ENCODE measurements at regions not wholly inside any gene's neighbourhood (a gene's known extent, or its start where the extent isn't known, plus 50 kb on each side); places are given as distances from the start of the nearest gene placed in this dataset.
"Not testable (repeated sequence)": the region's sequence is repeated elsewhere in the genome, so short reads cannot be mapped to it uniquely, and the experiment has no call there.

DNA sequence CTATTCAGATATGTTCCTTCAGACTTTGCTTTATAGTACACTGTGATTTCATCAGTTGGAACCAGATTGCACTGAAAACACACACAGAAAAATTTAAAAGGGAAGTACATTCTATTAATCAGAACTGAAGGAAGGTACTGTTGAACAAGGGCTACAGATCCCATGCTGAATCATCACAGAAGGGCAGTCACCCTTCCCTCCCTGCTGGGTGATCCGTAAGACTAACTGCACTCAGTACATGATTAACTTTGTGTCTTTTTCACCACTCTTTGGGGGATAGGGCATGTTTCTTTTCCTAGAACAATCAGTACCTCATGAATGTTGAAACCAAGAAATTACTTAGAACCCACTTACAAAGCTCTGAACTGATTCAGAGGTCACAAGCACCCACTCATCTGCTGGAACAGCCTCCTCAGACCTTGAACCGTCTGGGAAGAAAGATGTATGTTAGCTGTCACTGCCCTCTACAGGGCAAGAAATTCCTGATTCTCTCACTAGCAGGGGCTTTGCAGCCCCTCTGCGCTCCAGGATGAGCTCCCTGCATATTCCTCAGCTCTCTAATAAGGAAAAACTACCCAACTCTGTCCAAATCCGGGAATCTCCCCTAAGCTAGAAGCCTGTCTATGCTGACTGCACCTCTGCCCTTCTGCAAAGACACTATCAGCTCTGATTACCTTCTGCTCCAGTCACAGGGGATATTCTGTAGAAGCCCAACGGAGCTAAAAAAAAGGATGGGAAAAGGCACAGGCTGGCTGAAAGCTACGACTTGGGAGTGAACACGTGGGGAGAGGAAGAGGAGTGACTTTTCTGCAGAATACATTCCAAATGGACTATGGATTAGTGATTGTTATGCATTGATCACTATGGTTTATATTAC is 51.0 kb downstream of the IARS1 start:
- Mint-ChIP-seq H3K9me3 (no peaks in the 10 kb centered on the region), H3K4me3 (no peak overlapping the region), H3K27ac (no peak overlapping the region), H3K27me3 (no peaks in the 10 kb centered on the region), H3K36me3 (ENCODE audit: insufficient read depth) (peaks cover 78% of the 10 kb centered on the region), H3K4me1 (ENCODE audit: low read depth in 2 of 2) (no peaks in the 10 kb centered on the region)
- DNase-seq (no peak), ATAC-seq (replicated peaks) (no peak)

DNA sequence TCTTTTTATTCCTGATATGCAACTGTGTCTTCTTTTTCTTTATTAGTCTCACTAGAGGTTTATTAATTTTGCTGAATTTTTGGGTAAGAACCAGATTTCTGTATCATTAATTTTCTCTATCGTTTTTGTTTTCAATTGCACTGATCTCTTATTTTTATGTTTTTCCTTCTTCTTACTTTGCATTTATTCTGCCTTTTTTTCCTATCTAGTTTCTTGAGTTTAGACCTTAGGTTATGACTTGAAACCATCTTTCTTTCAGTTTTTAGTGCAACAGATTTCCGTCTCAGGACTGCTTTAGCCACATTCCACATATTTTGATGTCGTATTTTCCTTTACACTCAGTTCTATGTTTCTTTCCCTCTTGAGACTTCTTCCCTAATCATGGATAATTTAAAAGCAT is 56.6 kb downstream of the IARS1 start:
- no peak for DNase-seq
- Mint-ChIP-seq H3K27ac (no peak overlapping the region), H3K27me3 (no peaks in the 10 kb centered on the region), H3K36me3 (ENCODE audit: insufficient read depth) (peaks cover 47% of the 10 kb centered on the region), H3K4me1 (ENCODE audit: low read depth in 2 of 2) (no peaks in the 10 kb centered on the region), H3K4me3 (no peak overlapping the region), H3K9me3 (no peaks in the 10 kb centered on the region)
- no peak for ATAC-seq (replicated peaks)

DNA sequence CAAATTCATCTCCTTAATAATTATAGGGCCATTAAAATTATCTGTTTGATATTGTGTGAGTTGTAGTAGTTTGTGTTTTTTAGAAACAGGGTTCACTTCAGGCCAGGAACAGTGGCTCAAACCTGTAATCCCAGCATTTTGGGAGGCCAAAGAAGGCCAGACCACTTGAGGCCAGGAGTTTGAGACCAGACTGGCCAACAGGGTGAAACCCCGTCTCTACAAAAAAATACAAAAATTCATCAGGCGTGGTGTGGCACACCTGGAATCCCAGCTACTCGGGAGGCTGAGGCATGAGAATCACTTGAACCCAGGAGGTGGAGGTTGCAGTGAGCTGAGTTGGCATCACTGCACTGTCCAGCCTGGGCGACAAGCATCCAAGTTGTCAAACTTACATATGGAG is 57.0 kb downstream of the IARS1 start:
- Mint-ChIP-seq H3K36me3 (ENCODE audit: insufficient read depth) (peaks cover 43% of the 10 kb centered on the region), H3K27me3 (no peaks in the 10 kb centered on the region), H3K4me3 (no peak overlapping the region), H3K4me1 (ENCODE audit: low read depth in 2 of 2) (no peaks in the 10 kb centered on the region), H3K9me3 (no peaks in the 10 kb centered on the region), H3K27ac (no peak overlapping the region)
- DNase-seq (no peak), ATAC-seq (replicated peaks) (no peak)

DNA sequence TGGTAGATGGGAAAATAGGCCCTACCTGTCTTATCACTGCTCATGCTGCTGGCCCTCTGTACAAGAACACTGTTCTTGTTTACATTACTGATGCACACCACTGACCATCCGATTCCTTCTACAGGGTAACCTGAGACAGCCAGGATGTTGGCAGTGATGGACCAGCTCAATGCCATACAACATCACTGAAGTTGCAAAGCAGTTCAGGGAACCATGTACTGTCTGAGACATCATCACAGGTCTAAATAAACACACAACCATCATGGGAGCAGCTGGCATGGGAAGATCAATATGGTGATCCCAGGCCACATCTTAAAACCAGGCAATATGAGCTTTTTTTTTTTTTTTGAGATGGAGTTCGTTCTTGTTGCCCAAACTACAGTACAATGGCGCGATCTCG is 59.0 kb downstream of the IARS1 start:
- no peaks in the 10 kb centered on the region for H3K4me1 Mint-ChIP-seq (ENCODE audit: low read depth in 2 of 2)
- peaks cover 23% of the 10 kb centered on the region for H3K36me3 Mint-ChIP-seq (ENCODE audit: insufficient read depth)
- no peaks in the 10 kb centered on the region for H3K9me3 Mint-ChIP-seq
- no peaks in the 10 kb centered on the region for H3K27me3 Mint-ChIP-seq
- DNase-seq, result no peak
- H3K27ac Mint-ChIP-seq, result no peak overlapping the region
- no peak overlapping the region for H3K4me3 Mint-ChIP-seq
- ATAC-seq (replicated peaks), result no peak

DNA sequence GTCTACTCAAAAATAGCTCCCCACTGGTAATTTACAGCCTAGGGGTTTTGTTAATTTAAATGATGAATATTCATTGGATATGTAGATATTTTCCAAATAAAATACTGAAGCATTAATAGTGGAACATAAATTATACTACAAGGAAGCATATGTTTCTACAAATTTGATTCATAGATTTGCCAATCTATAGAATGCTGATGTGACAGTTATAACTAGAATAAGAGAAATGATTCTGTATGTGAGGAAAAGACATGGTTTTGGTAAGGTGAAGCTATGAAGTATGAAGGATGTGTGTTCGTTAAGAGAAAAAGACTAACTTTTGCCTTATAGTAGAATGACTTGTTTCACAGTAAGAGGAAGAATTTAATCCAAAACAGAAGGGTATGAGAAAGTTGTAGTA is 61.3 kb downstream of the IARS1 start:
- Mint-ChIP-seq H3K9me3 (no peaks in the 10 kb centered on the region), H3K27ac (no peak overlapping the region), H3K27me3 (no peaks in the 10 kb centered on the region), H3K4me1 (ENCODE audit: low read depth in 2 of 2) (no peaks in the 10 kb centered on the region), H3K4me3 (no peak overlapping the region), H3K36me3 (ENCODE audit: insufficient read depth) (peaks cover 30% of the 10 kb centered on the region)
- ATAC-seq (replicated peaks) (no peak), DNase-seq (no peak)

DNA sequence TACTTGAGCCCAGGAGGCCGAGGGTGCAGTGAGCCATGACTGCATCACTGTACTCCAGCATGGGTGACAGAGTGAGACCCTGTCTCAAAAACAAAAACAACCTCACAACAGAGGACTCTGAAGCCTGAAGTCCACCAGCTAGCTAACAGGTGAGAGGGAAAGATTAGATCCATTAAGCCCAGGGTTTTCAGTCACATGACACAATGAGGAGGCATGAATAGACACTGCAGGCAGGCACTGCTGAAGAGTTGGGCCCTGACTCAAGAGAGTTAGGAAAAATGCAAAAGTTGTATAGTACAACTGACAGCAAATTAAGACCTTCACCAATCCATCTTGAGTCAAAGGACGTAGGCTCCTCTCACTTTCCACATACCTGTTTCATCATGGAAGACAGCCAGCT is 64.9 kb downstream of the IARS1 start:
- no peak overlapping the region for H3K4me3 Mint-ChIP-seq

DNA sequence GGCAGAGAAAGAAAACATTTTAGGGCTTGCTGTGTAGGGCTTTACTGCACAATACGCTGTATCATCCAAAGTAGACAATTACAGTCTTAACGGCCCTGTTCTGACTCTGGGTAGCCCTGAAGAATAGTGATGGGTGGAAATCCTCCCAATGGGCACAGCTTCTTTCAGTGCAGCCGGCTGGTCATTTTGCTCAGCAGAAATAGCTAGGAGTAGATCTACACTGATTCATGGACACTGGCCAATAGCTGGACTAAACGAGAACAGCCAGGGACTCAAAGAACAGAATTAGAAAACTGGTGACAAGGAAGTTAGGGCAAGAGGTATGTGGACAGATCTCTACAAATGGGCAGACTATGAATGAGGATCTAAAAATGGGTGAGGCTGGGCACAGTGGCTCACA is 69.3 kb downstream of the IARS1 start:
- no peaks in the 10 kb centered on the region for H3K9me3 Mint-ChIP-seq
- H3K27me3 Mint-ChIP-seq, result no peaks in the 10 kb centered on the region
- peaks cover 0 to 3% of the 10 kb centered on the region in 2 donors for H3K4me1 Mint-ChIP-seq (ENCODE audit: low read depth in 2 of 2)
- H3K27ac Mint-ChIP-seq, result peak overlapping the region in 1 of 2 donors; percentile 8
- no peak for DNase-seq
- peaks cover 56% of the 10 kb centered on the region for H3K36me3 Mint-ChIP-seq (ENCODE audit: insufficient read depth)
- no peak overlapping the region for H3K4me3 Mint-ChIP-seq
- ATAC-seq (replicated peaks), result no peak

More for the DNA sequence above, 64.9 kb downstream of the IARS1 start:
- H3K36me3 Mint-ChIP-seq (ENCODE audit: insufficient read depth), result peaks cover 34% of the 10 kb centered on the region
- no peaks in the 10 kb centered on the region for H3K27me3 Mint-ChIP-seq
- no peak overlapping the region for H3K27ac Mint-ChIP-seq
- H3K4me1 Mint-ChIP-seq (ENCODE audit: low read depth in 2 of 2), result peaks cover 0 to 3% of the 10 kb centered on the region in 2 donors
- DNase-seq (no peak), ATAC-seq (replicated peaks) (no peak)
- no peaks in the 10 kb centered on the region for H3K9me3 Mint-ChIP-seq

DNA sequence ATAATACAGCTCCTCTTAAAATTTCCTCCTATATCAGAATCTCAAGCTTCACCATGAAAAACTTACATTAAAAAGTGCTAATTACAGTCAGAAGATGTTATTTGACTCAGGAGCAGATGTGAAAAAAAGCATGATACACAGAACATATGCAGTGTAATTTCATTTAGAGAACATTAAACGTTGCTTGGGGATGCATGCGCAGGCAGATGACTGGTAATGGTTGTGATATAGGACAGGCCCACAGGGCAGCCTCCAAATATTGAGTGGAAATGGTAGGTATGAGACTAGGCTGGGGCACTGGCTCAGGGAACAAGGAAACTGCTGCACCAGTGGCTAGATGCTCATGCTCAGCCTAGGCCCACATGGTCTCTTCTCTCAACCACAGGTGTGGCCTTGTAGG is 69.7 kb downstream of the IARS1 start:
- H3K36me3 Mint-ChIP-seq (ENCODE audit: insufficient read depth), result peaks cover 53% of the 10 kb centered on the region

DNA sequence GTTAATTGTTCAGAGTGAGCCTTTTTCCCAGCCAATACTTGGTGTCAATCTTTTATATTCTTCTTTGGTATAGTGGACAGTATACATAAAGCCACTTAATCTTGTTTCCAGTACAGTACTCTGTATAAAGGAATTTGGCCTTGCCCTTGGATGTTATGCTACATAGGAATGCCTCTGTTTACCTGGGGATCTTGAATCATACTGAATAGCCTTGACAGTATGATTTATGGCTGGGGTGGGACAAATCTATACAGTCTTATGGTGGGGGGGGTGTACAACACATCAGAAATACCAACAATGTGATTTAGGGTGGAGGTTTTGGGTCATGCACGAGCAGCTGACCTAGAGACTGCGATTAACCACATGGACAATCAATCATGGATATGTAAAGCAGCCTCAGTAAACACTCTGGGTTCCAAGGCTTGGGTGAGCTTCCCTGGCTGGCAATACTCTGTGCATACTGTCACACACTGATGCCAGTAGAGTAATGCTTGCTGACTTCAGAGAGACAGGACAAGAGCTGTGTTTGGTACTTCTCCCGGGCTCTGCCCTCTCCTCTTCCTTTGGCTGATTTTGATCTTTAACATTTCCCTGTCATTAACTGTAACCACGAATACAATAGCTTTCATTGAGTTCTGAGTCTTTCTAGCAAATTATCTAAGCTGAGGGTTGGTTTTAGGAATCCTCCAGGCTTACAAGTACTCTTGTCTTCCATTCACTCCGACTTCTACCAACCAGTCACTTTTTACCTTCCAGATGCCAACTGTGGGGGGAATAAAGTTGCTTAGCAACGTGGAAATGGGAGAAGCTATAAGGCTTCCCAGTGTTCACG is 84.6 kb downstream of the IARS1 start:
- ATAC-seq (replicated peaks) (no peak), DNase-seq (no peak)
- Mint-ChIP-seq H3K4me1 (ENCODE audit: low read depth in 2 of 2) (no peaks in the 10 kb centered on the region), H3K4me3 (no peak overlapping the region), H3K9me3 (no peaks in the 10 kb centered on the region), H3K36me3 (ENCODE audit: insufficient read depth) (peaks cover 35% of the 10 kb centered on the region), H3K27ac (peak overlapping the region in 1 of 2 donors; percentile 10), H3K27me3 (no peaks in the 10 kb centered on the region)

More for the DNA sequence above, 69.7 kb downstream of the IARS1 start:
- DNase-seq, result no peak
- H3K27me3 Mint-ChIP-seq, result no peaks in the 10 kb centered on the region
- no peak for ATAC-seq (replicated peaks)
- H3K4me3 Mint-ChIP-seq, result no peak overlapping the region
- peak overlapping the region; percentile 3 to 8 for H3K27ac Mint-ChIP-seq
- H3K9me3 Mint-ChIP-seq, result no peaks in the 10 kb centered on the region
- peaks cover 0 to 3% of the 10 kb centered on the region in 2 donors for H3K4me1 Mint-ChIP-seq (ENCODE audit: low read depth in 2 of 2)

DNA sequence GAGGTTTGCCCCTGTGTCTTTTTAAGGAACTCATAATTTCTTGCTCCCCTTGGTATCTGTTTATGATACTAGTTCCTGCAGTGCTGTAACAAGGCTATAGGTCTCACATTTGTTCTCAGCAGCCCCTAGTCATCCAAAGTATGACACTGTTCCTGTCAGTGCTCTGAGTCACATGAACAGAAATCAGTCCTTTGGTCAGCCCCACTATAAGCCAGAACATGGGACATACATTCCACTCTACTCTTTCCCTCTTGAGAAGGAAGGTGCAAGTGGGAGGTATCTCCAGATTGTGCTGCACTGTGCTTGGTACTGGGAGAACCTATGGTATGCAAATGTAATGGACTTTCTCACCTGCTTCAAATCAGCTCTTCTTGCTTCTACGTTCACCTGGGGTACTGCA is 87.0 kb downstream of the IARS1 start:
- ATAC-seq (replicated peaks) (no peak), DNase-seq (no peak)
- Mint-ChIP-seq H3K27me3 (no peaks in the 10 kb centered on the region), H3K9me3 (no peaks in the 10 kb centered on the region), H3K36me3 (ENCODE audit: insufficient read depth) (peaks cover 28% of the 10 kb centered on the region), H3K4me1 (ENCODE audit: low read depth in 2 of 2) (no peaks in the 10 kb centered on the region), H3K4me3 (no peak overlapping the region), H3K27ac (no peak overlapping the region)

DNA sequence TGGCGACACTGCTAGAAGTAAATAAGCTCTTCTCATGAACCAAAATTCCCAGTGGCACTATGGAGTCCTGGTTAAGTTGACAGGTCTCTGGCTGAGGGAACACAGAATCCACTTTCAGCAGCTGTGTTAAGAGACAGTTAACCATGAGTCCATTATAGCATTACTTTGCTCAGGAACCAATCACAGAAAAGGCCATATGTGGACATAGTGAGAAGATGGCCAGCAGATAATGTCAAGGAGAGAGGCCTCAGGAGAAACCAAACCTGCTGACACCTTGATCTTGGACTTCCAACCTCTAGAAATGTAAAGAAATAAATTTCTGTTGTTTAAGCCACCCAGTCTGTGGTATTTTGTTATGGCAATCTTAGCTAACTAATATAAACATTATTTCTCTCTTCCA is 88.7 kb upstream of the SPTLC1 start:
- H3K36me3 Mint-ChIP-seq (ENCODE audit: insufficient read depth); H3K4me1 Mint-ChIP-seq (ENCODE audit: low read depth in 2 of 2); H3K27ac Mint-ChIP-seq; ATAC-seq (replicated peaks); H3K4me3 Mint-ChIP-seq; H3K27me3 Mint-ChIP-seq; DNase-seq; H3K9me3 Mint-ChIP-seq: not testable (repeated sequence)

DNA sequence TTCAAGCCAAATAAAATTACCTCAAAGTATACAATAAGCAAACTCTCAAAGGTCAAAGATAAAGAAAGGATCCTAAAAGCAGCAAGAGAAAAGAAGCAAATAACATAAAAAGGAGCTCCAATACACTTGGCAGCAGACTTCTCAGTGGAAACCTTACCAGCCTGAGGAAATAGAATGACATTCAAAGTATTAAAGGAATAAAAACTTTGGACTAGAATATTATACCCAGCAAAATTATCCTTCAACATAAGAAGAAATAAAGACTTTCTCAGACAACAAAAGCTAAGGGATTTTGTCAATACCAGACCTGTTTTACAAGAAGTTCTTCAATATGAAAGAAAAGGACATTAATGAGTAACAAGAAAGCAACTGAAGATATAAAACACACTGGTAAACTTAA is 83.0 kb upstream of the SPTLC1 start:
- not testable (repeated sequence) for H3K9me3 Mint-ChIP-seq; H3K36me3 Mint-ChIP-seq (ENCODE audit: insufficient read depth); DNase-seq; H3K4me3 Mint-ChIP-seq; ATAC-seq (replicated peaks); H3K27ac Mint-ChIP-seq; H3K4me1 Mint-ChIP-seq (ENCODE audit: low read depth in 2 of 2)
- H3K27me3 Mint-ChIP-seq, result peaks cover 14 to 27% of the 10 kb centered on the region in 2 donors

DNA sequence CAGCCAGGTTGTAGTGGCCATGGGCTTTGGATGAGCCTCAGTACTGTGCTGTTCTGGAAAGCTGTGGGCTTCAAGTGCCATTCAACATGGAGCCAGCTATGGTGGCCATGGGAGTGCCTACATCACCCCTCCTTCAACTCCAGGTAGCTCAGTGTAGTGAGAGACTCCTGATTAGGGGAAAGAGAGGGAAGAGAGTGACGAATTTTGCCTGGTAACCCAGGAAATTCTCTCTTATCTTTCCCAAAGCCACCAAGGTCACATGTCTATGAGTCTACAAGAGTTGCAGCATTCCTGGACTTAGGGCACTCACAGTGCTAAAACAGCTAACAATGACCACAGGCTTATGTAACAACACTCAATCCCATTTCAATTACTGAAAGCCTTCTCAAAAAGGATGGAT is 81.7 kb upstream of the SPTLC1 start:
- no peak for ATAC-seq (replicated peaks)

DNA sequence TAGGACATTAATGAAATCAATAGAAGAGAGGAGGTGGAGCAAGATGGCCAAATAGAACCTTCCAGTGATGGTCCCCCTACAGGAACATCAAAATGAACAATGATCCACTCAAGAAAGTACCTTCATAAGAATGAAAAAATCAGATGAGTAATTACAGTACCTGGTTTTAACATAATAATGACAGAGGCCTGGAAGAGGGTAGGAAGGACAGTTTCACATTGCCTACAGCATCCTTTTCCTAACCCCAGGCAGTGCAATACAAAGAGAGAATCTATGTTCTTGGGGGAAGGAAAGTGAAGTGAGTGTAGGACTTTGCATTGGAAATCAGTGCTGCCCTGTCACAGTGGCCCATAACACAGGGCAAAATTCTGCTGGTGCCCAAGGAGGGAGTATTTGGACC is 81.2 kb upstream of the SPTLC1 start:
- ATAC-seq (replicated peaks) (no peak), DNase-seq (no peak)
- H3K27me3 Mint-ChIP-seq, result peaks cover 29 to 44% of the 10 kb centered on the region in 2 donors
- peaks cover 0 to 4% of the 10 kb centered on the region in 2 donors for H3K9me3 Mint-ChIP-seq
- no peak overlapping the region for H3K27ac Mint-ChIP-seq
- no peaks in the 10 kb centered on the region for H3K36me3 Mint-ChIP-seq (ENCODE audit: insufficient read depth)
- no peak overlapping the region for H3K4me3 Mint-ChIP-seq
- H3K4me1 Mint-ChIP-seq (ENCODE audit: low read depth in 2 of 2), result no peaks in the 10 kb centered on the region

More for the DNA sequence above, 81.7 kb upstream of the SPTLC1 start:
- Mint-ChIP-seq H3K27me3 (peaks cover 27 to 39% of the 10 kb centered on the region in 2 donors), H3K4me1 (ENCODE audit: low read depth in 2 of 2) (no peaks in the 10 kb centered on the region), H3K27ac (no peak overlapping the region), H3K9me3 (peaks cover 0 to 4% of the 10 kb centered on the region in 2 donors), H3K36me3 (ENCODE audit: insufficient read depth) (no peaks in the 10 kb centered on the region), H3K4me3 (no peak overlapping the region)
- no peak for DNase-seq

Data from effector memory CD8-positive, alpha-beta T cell (primary cell).